A549 (cell line): ENCODE measurements at regions not wholly inside any gene's neighbourhood (a gene's known extent, or its start where the extent isn't known, plus 50 kb on each side); places are given as distances from the start of the nearest gene placed in this dataset.

Experiments used
- ATAC-seq, 2 experiments: fragments of 200-7000 bp in 1 of 2; fragments of >200 bp in 1 of 2; cut with Nextera tagmentation in 1 of 2; cut with Tn5 transposase in 1 of 2; 3 replicates each; pipeline versions ENCODE4 v1.8.0 to v1.9.1; 2018 to 2020; ENCODE audit warnings: mild to moderate bottlenecking in 1 of 2, moderate library complexity in 1 of 2
- CTCF ChIA-PET: fragments of 300-600 bp; sonication (Branson Sonifier 250); formaldehyde crosslinking; extraction: SDS; loops from one replicate; lab custom pipeline; 2021; ENCODE audit warnings: antibody characterized with exemption, inconsistent platforms; lab: Yijun Ruan, JAX
- POLR2A ChIA-PET: fragments of 350-600 bp; formaldehyde crosslinking; extraction: SDS; loops from one replicate; lab custom pipeline; 2021; ENCODE audit warnings: antibody characterized with exemption, inconsistent platforms; lab: Yijun Ruan, JAX
- DNase-seq, 2 experiments: peaks; one replicate each; pipeline versions ENCODE4 v3.0.0 to v3.0.0-alpha.2; 2011 to 2016; ENCODE audit warnings: low read depth in 1 of 2, low spot score in 1 of 2
- FAIRE-seq: peaks from 2 replicates; lab custom pipeline; 2011; peaks lifted over from hg19 to GRCh38; lab: Jason Lieb, UNC
- H3K27ac ChIP-seq, 2 experiments: fragments of >200 bp; sonication (Bioruptor Twin); formaldehyde crosslinking; 3 replicates each; pipeline ENCODE4 v1.5.1; 2016 to 2017
- H3K4me1 ChIP-seq: fragments of >200 bp; sonication (Bioruptor Twin); formaldehyde crosslinking; 3 replicates; pipeline ENCODE4 v1.6.1; 2016
- H3K4me2 ChIP-seq: fragments of >200 bp; sonication (Bioruptor Twin); formaldehyde crosslinking; 3 replicates; pipeline ENCODE4 v1.6.1; 2016
- H3K4me3 ChIP-seq: fragments of >200 bp; sonication (Bioruptor Twin); formaldehyde crosslinking; 3 replicates; pipeline ENCODE4 v1.5.1; 2016
- H3K9me3 ChIP-seq: fragments of >200 bp; sonication (Bioruptor Twin); formaldehyde crosslinking; 3 replicates; pipeline ENCODE4 v1.6.1; 2016
- ATOH8 ChIP-seq: fragments of 250-450 bp; sonication (Bioruptor Pico); IDR thresholded peaks from 2 replicates; pipeline ENCODE4 v1.5.0; 2020; ENCODE audit warnings: low read depth, mild to moderate bottlenecking, moderate library complexity
- BCL3 ChIP-seq: fragments of >200 bp; sonication (Bioruptor Twin); formaldehyde crosslinking; IDR thresholded peaks from 3 replicates; pipeline ENCODE4 v1.6.1; 2016
- CBX8 ChIP-seq: fragments of 200-600 bp; sonication (generic); IDR thresholded peaks from 2 replicates; pipeline ENCODE4 v1.6.1; 2016
- CHD2 ChIP-seq: fragments of 150-350 bp; IDR thresholded peaks from 2 replicates; pipeline ENCODE4 v1.6.1; 2014; ENCODE audit warnings: low read length; ENCODE audit not compliant: partially characterized antibody
- CTCF ChIP-seq: fragments of >200 bp; sonication (Bioruptor Twin); formaldehyde crosslinking; IDR thresholded peaks from 3 replicates; pipeline ENCODE4 v1.5.1; 2016
- ELK1 ChIP-seq: fragments of 150-350 bp; IDR thresholded peaks from 2 replicates; pipeline ENCODE4 v1.6.1; 2014; ENCODE audit warnings: low read depth, mild to moderate bottlenecking, low read length
- HOXB13 ChIP-seq: fragments of 250-450 bp; sonication (Bioruptor Pico); IDR thresholded peaks from 2 replicates; pipeline ENCODE4 v1.5.0; 2020; ENCODE audit warnings: low read depth, mild to moderate bottlenecking, moderate library complexity
- MAX ChIP-seq: IDR thresholded peaks from 2 replicates; pipeline ENCODE4 v1.6.1; 2012
- NR3C1 ChIP-seq: fragments of >200 bp; sonication (Bioruptor Twin); formaldehyde crosslinking; IDR thresholded peaks from 3 replicates; pipeline ENCODE4 v1.6.1; 2017
- RAD21 ChIP-seq, 2 experiments: fragments of >200 bp in 1 of 2; sonication (Bioruptor Twin) in 1 of 2; formaldehyde crosslinking in 1 of 2; IDR thresholded peaks in 1 of 2; conservative IDR thresholded peaks in 1 of 2; 2 replicates in 1 of 2; 3 replicates in 1 of 2; pipeline ENCODE4 v1.6.1; 2012 to 2018; ENCODE audit warnings: inconsistent platforms in 1 of 2
- RNF2 ChIP-seq: fragments of 200-600 bp; sonication (generic); IDR thresholded peaks from 2 replicates; pipeline ENCODE4 v1.6.1; 2016; ENCODE audit warnings: low read depth, mild to moderate bottlenecking, antibody characterized with exemption, moderate library complexity, borderline replicate concordance
- TFCP2L1 ChIP-seq: fragments of 250-450 bp; sonication (Bioruptor Pico); IDR thresholded peaks from 2 replicates; pipeline ENCODE4 v1.5.0; 2021; ENCODE audit warnings: mild to moderate bottlenecking
- TP53 ChIP-seq: fragments of 250-450 bp; sonication (Bioruptor Pico); IDR thresholded peaks from 2 replicates; pipeline ENCODE4 v1.5.0; 2021; ENCODE audit warnings: mild to moderate bottlenecking, moderate library complexity
- ZFP36 ChIP-seq: fragments of 450-650 bp; IDR thresholded peaks from 2 replicates; pipeline ENCODE4 v1.6.1; 2014; ENCODE audit warnings: borderline replicate concordance; ENCODE audit not compliant: partially characterized antibody
- ZNF302 ChIP-seq: fragments of 250-450 bp; sonication (Bioruptor Pico); IDR thresholded peaks from 2 replicates; pipeline ENCODE4 v1.9.0; 2021; ENCODE audit warnings: inconsistent platforms, mild to moderate bottlenecking, moderate library complexity
- WGBS: methylation state at CpG from one replicate; pipeline ENCODE4 v1.1.6; 2017; ENCODE audit errors: missing lambda C conversion rate; 5-methylcytosine and 5-hydroxymethylcytosine counted together

GRCh38 chr14:28280997-28281598 lies 485.5 kb upstream of the FOXG1 start (continued):
- no peak for TF ChIP-seq BCL3

- ChIA-PET POLR2A (no interaction called here), CTCF (no interaction called here)
- Histone ChIP-seq H3K4me2 (no peak overlapping the region), H3K9me3 (no peaks in the 10 kb centered on the region), H3K4me1 (no peaks in the 10 kb centered on the region), H3K4me3 (no peak overlapping the region), H3K27ac (no peak overlapping the region)
- TF ChIP-seq CBX8 (no peak), MAX (no peak), CHD2 (no peak), RNF2 (no peak), HOXB13 (no peak), ZNF302 (no peak), TP53 (no peak), ELK1 (no peak), TFCP2L1 (CRISPR knock-in tag) (no peak), ZFP36 (no peak), NR3C1 (no peak), ATOH8 (CRISPR knock-in tag) (no peak)
- 57% methylated on average over 6 of the region's 6 CpGs for WGBS
- FAIRE-seq (no peak), DNase-seq (no peak), ATAC-seq (no peak)
Observed at GRCh38 chr14:28284546-28285300, 481.9 kb upstream of the FOXG1 start.

- no peaks in the 10 kb centered on the region for H3K4me1 ChIP-seq
- H3K4me3 ChIP-seq: no peak overlapping the region
- WGBS: 73% methylated on average over 6 of the region's 6 CpGs
- TF ChIP-seq ZNF302: no peak
- TF ChIP-seq RAD21 (conservative IDR thresholded peaks at IDR 0.05 in 1 of 2, IDR thresholded peaks at IDR 0.05 in 1 of 2): peak in 1 of 2 experiments; percentile 33; a peak in 2 of 5 replicates
- TF ChIP-seq CTCF: peak; percentile 10; the same call in 1 of the 3 replicates
- no peak overlapping the region for H3K27ac ChIP-seq
- H3K9me3 ChIP-seq: peaks cover 13% of the 10 kb centered on the region; the same call in 1 of the 3 replicates
- ChIA-PET POLR2A (no interaction called here), CTCF (no interaction called here)
- DNase-seq (peak in 1 of 2 experiments; percentile 42), FAIRE-seq (no peak), ATAC-seq (no peak)
- H3K4me2 ChIP-seq: no peak overlapping the region
Observed at GRCh38 chr14:28294834-28295440, 471.6 kb upstream of the FOXG1 start.
